ENCODE measurements at regions not wholly inside any gene's neighbourhood (a gene's known extent, or its start where the extent isn't known, plus 50 kb on each side); places are given as distances from the start of the nearest gene placed in this dataset.

DNA sequence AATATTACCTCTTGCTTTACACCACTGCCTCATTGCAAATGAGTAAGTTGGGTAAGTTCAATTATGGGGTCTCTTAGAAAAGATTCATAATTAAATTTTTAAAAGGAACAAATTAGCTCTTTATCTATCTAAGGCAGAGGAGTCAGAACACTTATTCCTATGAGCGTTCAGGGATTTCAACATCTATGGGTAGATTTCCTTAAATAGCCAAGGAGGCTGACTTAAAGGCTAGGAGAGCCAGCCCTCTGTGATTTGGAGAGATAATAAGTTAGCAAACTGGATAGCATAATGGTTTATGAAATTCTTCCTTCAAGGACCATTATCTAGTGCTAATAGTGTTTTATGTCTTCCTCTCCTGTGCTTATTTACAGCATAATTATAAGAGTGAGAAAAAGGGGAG lies 387.7 kb downstream of the STK39 start:
- DNase-seq (ENCODE audit: low read depth) = no peak
- H3K4me3 ChIP-seq (ENCODE audit: low read length) = no peak overlapping the region
- TF ChIP-seq, protein P1, sequence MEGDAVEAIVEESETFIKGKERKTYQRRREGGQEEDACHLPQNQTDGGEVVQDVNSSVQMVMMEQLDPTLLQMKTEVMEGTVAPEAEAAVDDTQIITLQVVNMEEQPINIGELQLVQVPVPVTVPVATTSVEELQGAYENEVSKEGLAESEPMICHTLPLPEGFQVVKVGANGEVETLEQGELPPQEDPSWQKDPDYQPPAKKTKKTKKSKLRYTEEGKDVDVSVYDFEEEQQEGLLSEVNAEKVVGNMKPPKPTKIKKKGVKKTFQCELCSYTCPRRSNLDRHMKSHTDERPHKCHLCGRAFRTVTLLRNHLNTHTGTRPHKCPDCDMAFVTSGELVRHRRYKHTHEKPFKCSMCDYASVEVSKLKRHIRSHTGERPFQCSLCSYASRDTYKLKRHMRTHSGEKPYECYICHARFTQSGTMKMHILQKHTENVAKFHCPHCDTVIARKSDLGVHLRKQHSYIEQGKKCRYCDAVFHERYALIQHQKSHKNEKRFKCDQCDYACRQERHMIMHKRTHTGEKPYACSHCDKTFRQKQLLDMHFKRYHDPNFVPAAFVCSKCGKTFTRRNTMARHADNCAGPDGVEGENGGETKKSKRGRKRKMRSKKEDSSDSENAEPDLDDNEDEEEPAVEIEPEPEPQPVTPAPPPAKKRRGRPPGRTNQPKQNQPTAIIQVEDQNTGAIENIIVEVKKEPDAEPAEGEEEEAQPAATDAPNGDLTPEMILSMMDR (conservative IDR thresholded peaks at IDR 0.05; ENCODE audit: low read length) = no peak

DNA sequence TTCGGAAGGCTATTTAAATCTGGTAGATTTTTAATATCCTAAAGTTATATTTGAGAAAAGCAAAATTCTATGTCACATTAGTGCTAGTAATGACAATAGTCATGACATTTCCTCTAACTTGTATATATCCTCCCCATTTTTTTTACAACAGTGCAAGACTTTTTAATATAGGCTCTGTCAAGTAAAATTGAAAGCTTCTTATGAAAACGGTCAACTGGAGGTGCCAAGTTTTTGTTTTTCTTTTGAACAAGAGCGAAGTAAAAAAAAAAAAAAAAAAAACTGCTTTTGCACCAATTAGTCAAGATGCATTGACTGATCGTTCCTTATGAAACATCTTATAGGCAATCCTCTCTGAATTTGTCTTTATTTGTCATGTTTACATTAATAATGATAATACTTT lies 389.3 kb downstream of the STK39 start:
- no peak for DNase-seq (ENCODE audit: low read depth)
- no peak overlapping the region for H3K4me3 ChIP-seq (ENCODE audit: low read length)
- TF ChIP-seq, protein P1 (conservative IDR thresholded peaks at IDR 0.05; ENCODE audit: low read length) = no peak

DNA sequence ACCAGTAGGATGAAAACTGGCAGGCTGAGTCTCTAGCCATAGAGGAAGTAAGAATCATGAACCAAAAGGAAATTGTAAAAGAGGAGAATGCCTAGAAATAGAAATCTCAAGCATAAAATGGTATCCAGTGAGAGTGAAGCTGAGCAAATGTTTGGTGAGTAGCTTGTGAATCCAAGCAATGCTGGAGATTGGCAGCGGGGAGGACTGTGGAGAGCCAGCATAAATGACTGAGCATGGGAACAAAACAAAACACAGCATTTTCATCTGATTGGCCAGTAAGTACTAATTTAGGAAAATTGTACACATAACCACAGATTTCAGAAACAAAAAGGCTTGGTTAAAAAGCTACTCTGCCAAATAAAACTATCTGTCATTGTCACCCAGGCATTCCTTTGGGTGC lies 390.0 kb downstream of the STK39 start:
- H3K4me3 ChIP-seq (ENCODE audit: low read length) = no peak overlapping the region
- TF ChIP-seq, protein P1 (conservative IDR thresholded peaks at IDR 0.05; ENCODE audit: low read length) = no peak
- DNase-seq (ENCODE audit: low read depth) = no peak

DNA sequence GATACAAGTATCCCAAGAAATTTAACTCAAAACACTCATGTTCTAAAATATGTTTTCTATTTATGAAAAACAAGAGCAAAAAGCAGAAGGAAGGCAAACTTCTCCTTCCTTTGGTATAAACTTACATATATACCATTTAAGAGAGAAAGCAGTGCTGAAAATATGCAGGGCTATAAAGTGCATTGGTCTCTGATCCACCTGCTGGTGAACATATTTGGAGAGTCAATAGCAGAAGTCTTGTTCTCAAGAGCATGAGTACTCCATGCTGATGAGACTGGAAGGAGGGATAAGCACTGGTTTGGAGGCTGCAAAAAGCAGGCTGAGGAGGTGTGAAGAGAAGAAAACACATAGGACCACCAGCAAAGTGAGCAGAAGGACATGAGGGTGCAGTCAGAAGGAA lies 391.2 kb downstream of the STK39 start:
- no peak for DNase-seq (ENCODE audit: low read depth)
- H3K4me3 ChIP-seq (ENCODE audit: low read length) = no peak overlapping the region
- TF ChIP-seq, protein P1 (conservative IDR thresholded peaks at IDR 0.05; ENCODE audit: low read length) = no peak

DNA sequence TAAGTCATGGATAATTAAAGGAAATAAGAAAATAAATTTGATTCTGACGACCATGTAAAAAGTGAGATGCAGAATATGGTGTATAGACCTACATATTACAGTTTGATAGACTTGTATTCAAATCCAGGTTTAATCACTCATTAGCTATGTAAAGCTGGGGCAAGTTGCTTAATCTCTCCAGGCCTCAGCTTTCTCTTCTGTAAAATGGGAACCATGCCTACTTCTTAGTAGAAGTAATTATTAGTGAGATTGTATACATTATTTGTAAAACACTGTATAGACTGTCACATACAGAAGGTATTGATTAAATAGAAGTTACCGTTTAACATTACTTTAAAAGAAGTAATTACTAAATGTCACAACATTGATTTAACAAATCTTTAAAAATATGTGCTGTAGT lies 392.2 kb downstream of the STK39 start:
- DNase-seq (ENCODE audit: low read depth) = no peak
- no peak overlapping the region for H3K4me3 ChIP-seq (ENCODE audit: low read length)
- TF ChIP-seq, protein P1 (conservative IDR thresholded peaks at IDR 0.05; ENCODE audit: low read length) = no peak

DNA sequence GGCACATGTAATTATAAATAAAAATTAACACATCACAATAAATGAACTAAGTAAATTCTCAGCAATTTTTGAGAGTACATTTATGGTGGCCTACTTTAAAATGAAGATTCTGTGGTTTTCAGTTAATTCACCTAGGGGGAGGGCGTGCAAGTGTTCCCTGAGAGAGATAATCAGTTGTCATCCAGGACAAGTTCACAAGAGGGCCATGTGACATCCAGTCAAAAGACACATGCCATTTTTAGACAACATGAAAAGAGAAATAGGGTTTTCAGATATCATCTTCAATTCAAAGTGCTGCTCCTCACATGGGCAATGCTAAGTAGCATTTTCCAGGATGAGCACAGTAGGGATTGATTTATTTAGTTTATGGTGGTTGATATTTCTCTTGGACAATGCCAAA lies 393.7 kb downstream of the STK39 start:
- H3K4me3 ChIP-seq (ENCODE audit: low read length) = no peak overlapping the region
- no peak for DNase-seq (ENCODE audit: low read depth)
- TF ChIP-seq, protein P1 (conservative IDR thresholded peaks at IDR 0.05; ENCODE audit: low read length) = no peak

DNA sequence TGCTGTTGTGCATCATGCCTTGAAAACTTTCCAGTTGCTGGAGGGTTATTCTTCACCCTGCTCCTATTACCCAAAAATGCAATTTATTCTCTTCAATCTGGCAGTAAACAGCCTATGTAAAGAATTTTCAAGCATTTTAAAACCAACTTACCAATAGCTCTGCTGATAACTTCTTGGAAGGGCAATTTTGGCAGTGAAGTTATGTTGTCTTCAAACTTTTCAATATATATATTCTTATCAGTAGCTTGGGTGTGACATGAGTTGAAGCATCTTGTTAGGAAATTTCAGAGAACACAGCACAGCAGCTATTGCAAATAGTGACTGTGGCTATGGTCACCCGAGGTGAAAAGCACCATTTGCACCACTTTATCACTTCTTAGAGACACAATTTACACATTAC lies 395.5 kb downstream of the STK39 start:
- H3K4me3 ChIP-seq (ENCODE audit: low read length) = no peak overlapping the region
- TF ChIP-seq, protein P1 (conservative IDR thresholded peaks at IDR 0.05; ENCODE audit: low read length) = no peak
- DNase-seq (ENCODE audit: low read depth) = no peak

All from AG10803 (cell line).